Heart left ventricle (tissue), 16 donors: ENCODE measurements at regions not wholly inside any gene's neighbourhood (a gene's known extent, or its start where the extent isn't known, plus 50 kb on each side); places are given as distances from the start of the nearest gene placed in this dataset.

Experiments
- ATAC-seq, 4 donors: fragments of 200-7000 bp; cut with Tn5 transposase; one replicate each; pipeline ENCODE4 v1.9.1; 2020 to 2022; ENCODE audit warnings: moderate library complexity in 4 of 4, mild to moderate bottlenecking in 3 of 4, moderate number of reproducible peaks in 1 of 4
- DNase-seq, 5 donors: peaks; one replicate each; pipeline ENCODE4 v3.0.0-alpha.2; 2020
- H3K27ac ChIP-seq, 12 donors: fragments of 200-600 bp; sonication (generic) in 4 of 12; one replicate each; pipeline versions ENCODE4 v1.5.0 to v1.8.0; 2016 to 2022; ENCODE audit warnings: mild to moderate bottlenecking in 2 of 12
- H3K27me3 ChIP-seq, 9 donors: fragments of 200-600 bp; sonication (generic) in 2 of 9; one replicate each; pipeline versions ENCODE4 v1.5.1 to v1.8.0; 2016 to 2022; ENCODE audit warnings: mild to moderate bottlenecking in 3 of 9
- H3K36me3 ChIP-seq, 9 donors: fragments of 200-600 bp; sonication (generic) in 2 of 9; one replicate each; pipeline versions ENCODE4 v1.5.0 to v1.8.0; 2018 to 2022; ENCODE audit warnings: mild to moderate bottlenecking in 2 of 9
- H3K4me1 ChIP-seq, 12 donors: fragments of 200-600 bp; sonication (generic) in 4 of 12; one replicate each; pipeline versions ENCODE4 v1.5.0 to v1.8.0; 2016 to 2022; ENCODE audit warnings: mild to moderate bottlenecking in 3 of 12
- H3K4me3 ChIP-seq, 12 donors: fragments of 200-600 bp; sonication (generic) in 4 of 12; one replicate each; pipeline versions ENCODE4 v1.5.0 to v1.8.0; 2017 to 2022; ENCODE audit warnings: mild to moderate bottlenecking in 9 of 12, moderate library complexity in 4 of 12
- H3K9me3 ChIP-seq, 12 donors: fragments of 200-600 bp; sonication (generic) in 4 of 12; one replicate each; pipeline versions ENCODE4 v1.5.0 to v1.8.0; 2016 to 2022; ENCODE audit warnings: mild to moderate bottlenecking in 1 of 12
- POLR2A ChIP-seq, 2 donors: fragments of 450-650 bp; IDR thresholded peaks; one replicate each; pipeline ENCODE4 v1.6.1; 2017; ENCODE audit warnings: antibody characterized with exemption in 2 of 2, mild to moderate bottlenecking in 2 of 2, moderate library complexity in 2 of 2
- WGBS, 4 donors: extraction: QIAGEN DNeasy Blood & Tissue Kit in 2 of 4; methylation state at CpG; one replicate each; pipeline versions ENCODE4 v1.1.5 to v1.1.7; 2013 to 2018; 5-methylcytosine and 5-hydroxymethylcytosine counted together
- intact Hi-C, 10 donors: fragments of 100-400 bp; cut with DNase I; formaldehyde crosslinking; loops; one replicate each; pipeline versions ENCODE4 v1.11.1 to v1.14.2; 2022
- TF ChIP-seq, protein P1 (sequence below), 12 donors: fragments of 200-600 bp; sonication (generic) in 4 of 12; IDR thresholded peaks; one replicate each; pipeline versions ENCODE4 v1.5.0 to v1.8.0; 2018 to 2022; ENCODE audit warnings: antibody characterized with exemption in 12 of 12, mild to moderate bottlenecking in 5 of 12
- donor health status: ischemic (EF 13 %, LVEDD 7.1; RV severe dilation, severe dysfunction).
- donor health status: healthy with polysubstance abuse.
- donor health status: DM: no; HTN: yes; CAD: no.
- donor health status: DM: no; HTN: no; CAD: no.
- donor health status: ischemic (EF 25% LVEDD 6.9; RV normal size, moderate dysfunction).
- donor health status: ischemic (EF 25% LVEDD 5.7; RV mildly dilated, moderate dysfunction).
- donor health status: healthy.
- donor health status: DM: yes; HTN: yes; CAD: no.
- donor health status: ischemic (EF 35%, LVEDD 5.7; RV mildly dilated, moderate dysfunction).
- donor health status: nonischemic (EF 11% LVEDD 7.7; RV severe dilation, severe dysfunction).
- donor health status: DM: yes; HTN: yes; CAD: no.
- donor health status: PGD.
- donor health status: ischemic (EF 29% LVEDD 5.4; RV normal size, mild dysfunction).
- donor health status: nonischemic (EF 23%, LVEDD 6.1; RV moderate dilation, normal function).

DNA sequence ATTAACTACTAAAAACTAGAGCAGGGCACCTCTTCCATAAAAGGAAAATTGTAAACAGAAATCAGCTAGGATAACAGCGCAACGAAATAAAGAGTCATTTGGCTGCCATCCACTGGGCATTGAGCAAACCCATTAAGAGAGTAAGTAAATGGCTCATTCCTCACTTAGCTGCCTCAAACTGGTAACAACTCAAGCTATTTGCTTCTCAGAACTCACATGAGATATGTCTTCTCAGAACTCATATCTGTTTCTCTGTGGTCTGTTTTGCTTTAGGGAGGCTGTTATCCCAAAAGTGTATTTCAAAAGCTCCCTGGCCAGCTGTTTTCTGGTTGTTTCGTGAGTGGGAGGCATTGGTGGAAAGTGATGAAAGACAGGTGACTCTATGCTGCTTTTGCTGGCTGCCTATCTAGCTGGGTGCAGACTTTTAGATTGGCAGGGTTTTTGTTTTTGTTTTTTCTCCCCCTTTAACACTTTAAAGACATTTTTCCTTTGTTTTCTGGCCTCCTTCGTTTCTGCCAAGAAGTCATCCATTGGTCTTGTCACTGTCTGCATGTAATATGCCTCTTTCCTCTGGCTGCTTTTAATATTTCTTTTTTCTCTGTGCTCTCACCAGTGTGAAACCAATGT lies 269.2 kb upstream of the RGS18 start:
- intact Hi-C loops, result loop anchor here in 1 of 10 donors (10.0 kb wide), 1 partner anchor 56 kb away; no protein-coding TSS in a partner anchor
- no peak overlapping the region for H3K4me3 ChIP-seq
- no peak for TF ChIP-seq POLR2A (IDR thresholded peaks at IDR 0.05)
- H3K27ac ChIP-seq, result no peak overlapping the region
- no peak for DNase-seq
- H3K4me1 ChIP-seq, result no peaks in the 10 kb centered on the region
- no peaks in the 10 kb centered on the region for H3K36me3 ChIP-seq
- no peaks in the 10 kb centered on the region for H3K27me3 ChIP-seq
- no peaks in the 10 kb centered on the region for H3K9me3 ChIP-seq
- ATAC-seq, result peak in 2 of 4 donors; percentile 28 to 53
- 35 to 40% (median 37%) methylated on average over 4 of the region's 4 CpGs for WGBS, 4 donors

DNA sequence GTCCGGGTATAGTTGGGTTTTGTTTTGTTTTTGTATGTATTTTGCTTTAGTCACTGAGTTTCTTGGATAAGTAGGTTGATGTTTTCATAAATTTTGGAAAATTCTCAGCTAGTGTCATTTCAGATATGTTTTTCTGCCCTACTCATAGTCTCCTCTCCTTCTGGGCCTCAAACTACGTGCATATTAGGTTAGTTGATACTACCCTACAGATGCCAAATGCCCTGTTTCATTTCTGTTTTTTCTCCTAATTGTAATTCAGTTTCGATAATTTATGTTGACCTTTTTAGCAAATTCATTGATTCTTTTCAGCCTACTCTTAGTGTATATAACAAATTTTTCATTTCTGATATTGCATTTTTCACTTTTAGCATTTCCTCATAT lies 268.6 kb upstream of the RGS18 start:
- Histone ChIP-seq H3K4me1 (no peaks in the 10 kb centered on the region), H3K27me3 (no peaks in the 10 kb centered on the region), H3K4me3 (no peak overlapping the region), H3K27ac (no peak overlapping the region), H3K9me3 (peaks cover 0 to under 1% (median 0%) of the 10 kb centered on the region in 12 donors), H3K36me3 (no peaks in the 10 kb centered on the region)
- intact Hi-C loops, result loop anchor here in 1 of 10 donors (10.0 kb wide), 1 partner anchor 55 kb away; no protein-coding TSS in a partner anchor
- no peak for DNase-seq
- TF ChIP-seq POLR2A (IDR thresholded peaks at IDR 0.05), result no peak
- TF ChIP-seq, protein P1, sequence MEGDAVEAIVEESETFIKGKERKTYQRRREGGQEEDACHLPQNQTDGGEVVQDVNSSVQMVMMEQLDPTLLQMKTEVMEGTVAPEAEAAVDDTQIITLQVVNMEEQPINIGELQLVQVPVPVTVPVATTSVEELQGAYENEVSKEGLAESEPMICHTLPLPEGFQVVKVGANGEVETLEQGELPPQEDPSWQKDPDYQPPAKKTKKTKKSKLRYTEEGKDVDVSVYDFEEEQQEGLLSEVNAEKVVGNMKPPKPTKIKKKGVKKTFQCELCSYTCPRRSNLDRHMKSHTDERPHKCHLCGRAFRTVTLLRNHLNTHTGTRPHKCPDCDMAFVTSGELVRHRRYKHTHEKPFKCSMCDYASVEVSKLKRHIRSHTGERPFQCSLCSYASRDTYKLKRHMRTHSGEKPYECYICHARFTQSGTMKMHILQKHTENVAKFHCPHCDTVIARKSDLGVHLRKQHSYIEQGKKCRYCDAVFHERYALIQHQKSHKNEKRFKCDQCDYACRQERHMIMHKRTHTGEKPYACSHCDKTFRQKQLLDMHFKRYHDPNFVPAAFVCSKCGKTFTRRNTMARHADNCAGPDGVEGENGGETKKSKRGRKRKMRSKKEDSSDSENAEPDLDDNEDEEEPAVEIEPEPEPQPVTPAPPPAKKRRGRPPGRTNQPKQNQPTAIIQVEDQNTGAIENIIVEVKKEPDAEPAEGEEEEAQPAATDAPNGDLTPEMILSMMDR (IDR thresholded peaks at IDR 0.05), result no peak
- WGBS, 4 donors, result 73 to 86% (median 75%) methylated on average over 3 of the region's 3 CpGs
- ATAC-seq, result no peak

DNA sequence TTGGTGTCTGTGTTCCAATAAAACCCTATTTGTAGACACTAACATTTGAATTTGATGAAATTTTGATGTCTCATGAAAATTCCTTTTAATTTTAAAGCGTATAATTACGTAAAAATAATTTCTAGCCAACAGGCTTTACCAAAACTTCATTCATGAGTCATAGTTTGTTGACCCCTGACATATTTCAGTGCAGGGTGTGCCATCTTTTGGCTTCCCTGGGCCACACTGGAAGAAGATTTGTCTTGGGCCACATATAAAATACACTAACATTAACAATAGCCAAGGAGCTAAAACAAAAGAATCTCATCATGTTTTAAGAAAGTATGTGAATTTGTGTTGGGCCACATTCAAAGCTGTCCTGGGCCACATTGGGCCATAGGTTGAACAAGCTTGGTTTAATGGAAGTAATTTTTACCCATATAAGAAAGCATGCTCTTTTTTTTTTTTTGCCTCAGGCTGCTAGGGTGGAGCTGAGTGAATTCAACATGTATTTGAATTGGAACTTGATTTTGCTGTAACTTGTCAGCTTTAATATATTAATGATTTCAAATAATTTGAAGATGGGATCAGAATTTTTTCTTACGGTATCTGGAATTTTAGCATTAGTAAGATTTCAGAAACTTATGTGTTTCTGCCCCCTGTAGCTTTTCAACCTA lies 267.7 kb upstream of the RGS18 start:
- H3K4me1 ChIP-seq, result no peaks in the 10 kb centered on the region
- no peak for DNase-seq
- ATAC-seq, result no peak
- H3K27ac ChIP-seq, result no peak overlapping the region
- H3K36me3 ChIP-seq, result no peaks in the 10 kb centered on the region
- peaks cover 0 to 5% (median 0%) of the 10 kb centered on the region in 12 donors for H3K9me3 ChIP-seq
- H3K4me3 ChIP-seq, result no peak overlapping the region
- H3K27me3 ChIP-seq, result no peaks in the 10 kb centered on the region
- intact Hi-C loops, result no loop called here
- TF ChIP-seq, protein P1 (IDR thresholded peaks at IDR 0.05), result no peak
- TF ChIP-seq POLR2A (IDR thresholded peaks at IDR 0.05), result no peak
- 91 to 93% (median 92%) methylated on average over 3 of the region's 3 CpGs for WGBS, 4 donors

DNA sequence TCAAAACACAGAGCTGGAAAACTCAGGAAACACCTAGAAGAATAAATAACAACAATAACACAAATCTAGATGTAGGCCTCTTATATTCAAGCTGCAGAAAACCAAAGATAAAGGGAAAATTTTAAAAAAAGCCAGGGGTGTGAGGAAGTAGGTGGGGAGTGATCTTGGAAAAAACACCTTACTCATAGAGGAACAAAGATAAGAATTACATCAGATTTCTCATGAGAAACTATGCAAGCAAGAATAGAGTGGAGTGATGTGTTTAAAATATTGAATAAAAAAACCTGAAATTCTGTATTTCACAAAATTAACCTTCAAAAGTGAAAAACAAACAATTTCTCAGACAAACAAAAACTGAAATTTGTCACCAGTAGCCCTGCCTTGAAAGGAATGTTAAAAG lies 265.5 kb upstream of the RGS18 start:
- intact Hi-C loops, result no loop called here
- H3K27me3 ChIP-seq, result no peaks in the 10 kb centered on the region
- ATAC-seq, result no peak

More for the DNA sequence above, 265.5 kb upstream of the RGS18 start:
- Histone ChIP-seq H3K36me3 (no peaks in the 10 kb centered on the region), H3K9me3 (peaks cover 0 to 5% (median 0%) of the 10 kb centered on the region in 12 donors), H3K4me3 (no peak overlapping the region), H3K4me1 (no peaks in the 10 kb centered on the region), H3K27ac (no peak overlapping the region)
- DNase-seq, result no peak
- no peak for TF ChIP-seq POLR2A (IDR thresholded peaks at IDR 0.05)
- TF ChIP-seq, protein P1 (IDR thresholded peaks at IDR 0.05), result no peak
